ENCODE measurements at regions not wholly inside any gene's neighbourhood (a gene's known extent, or its start where the extent isn't known, plus 50 kb on each side); places are given as distances from the start of the nearest gene placed in this dataset.

DNA sequence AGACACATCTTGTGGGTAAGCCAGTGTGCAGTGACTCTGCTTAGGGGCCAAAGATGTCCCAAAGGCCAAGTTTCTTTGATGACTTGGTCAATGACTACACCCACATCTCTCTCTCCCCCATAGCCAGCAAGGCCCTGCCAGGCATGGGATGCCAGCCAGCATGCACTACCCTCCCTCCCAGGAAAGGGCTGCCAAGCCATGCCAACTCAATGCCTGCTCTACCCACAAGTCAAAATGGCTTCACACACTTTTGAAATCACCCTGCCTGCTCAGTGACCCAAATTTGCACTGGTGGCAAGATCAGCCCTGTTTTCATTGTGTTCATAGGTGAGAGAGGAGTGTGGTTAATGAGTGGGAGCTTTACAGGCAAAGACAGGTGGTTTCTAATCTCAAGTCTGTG is 112.5 kb downstream of the MATN1 start:
- H3K4me1 ChIP-seq, result no peaks in the 10 kb centered on the region
- H3K27me3 ChIP-seq, result no peaks in the 10 kb centered on the region
- TF ChIP-seq, protein P1, sequence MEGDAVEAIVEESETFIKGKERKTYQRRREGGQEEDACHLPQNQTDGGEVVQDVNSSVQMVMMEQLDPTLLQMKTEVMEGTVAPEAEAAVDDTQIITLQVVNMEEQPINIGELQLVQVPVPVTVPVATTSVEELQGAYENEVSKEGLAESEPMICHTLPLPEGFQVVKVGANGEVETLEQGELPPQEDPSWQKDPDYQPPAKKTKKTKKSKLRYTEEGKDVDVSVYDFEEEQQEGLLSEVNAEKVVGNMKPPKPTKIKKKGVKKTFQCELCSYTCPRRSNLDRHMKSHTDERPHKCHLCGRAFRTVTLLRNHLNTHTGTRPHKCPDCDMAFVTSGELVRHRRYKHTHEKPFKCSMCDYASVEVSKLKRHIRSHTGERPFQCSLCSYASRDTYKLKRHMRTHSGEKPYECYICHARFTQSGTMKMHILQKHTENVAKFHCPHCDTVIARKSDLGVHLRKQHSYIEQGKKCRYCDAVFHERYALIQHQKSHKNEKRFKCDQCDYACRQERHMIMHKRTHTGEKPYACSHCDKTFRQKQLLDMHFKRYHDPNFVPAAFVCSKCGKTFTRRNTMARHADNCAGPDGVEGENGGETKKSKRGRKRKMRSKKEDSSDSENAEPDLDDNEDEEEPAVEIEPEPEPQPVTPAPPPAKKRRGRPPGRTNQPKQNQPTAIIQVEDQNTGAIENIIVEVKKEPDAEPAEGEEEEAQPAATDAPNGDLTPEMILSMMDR (IDR thresholded peaks at IDR 0.05), result no peak
- H3K27ac ChIP-seq, result no peak overlapping the region
- intact Hi-C loops (cut with DNase I), result no loop called here
- no peak overlapping the region for H3K4me3 ChIP-seq
- no peaks in the 10 kb centered on the region for H3K36me3 ChIP-seq
- DNase-seq (ENCODE audit: low spot score in 2 of 2), result no peak
- H3K9me3 ChIP-seq, result no peaks in the 10 kb centered on the region

DNA sequence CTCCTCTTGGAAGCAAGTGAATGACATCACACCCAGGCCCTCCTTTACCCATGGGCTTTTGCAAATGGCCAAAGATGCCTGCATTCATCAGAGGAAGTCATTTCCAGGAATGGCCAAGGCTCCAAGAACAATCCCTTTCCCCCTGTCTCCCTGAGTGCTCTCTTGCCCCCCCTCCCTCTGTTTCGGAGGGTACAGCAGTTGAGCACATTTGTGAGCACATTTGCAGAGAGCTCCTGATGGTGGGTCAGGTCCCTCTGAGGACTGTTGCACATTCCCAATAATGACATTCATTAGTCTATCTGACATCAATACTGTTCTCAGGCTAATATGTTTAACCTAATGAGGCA is 113.4 kb downstream of the MATN1 start:
- Histone ChIP-seq H3K27me3 (no peaks in the 10 kb centered on the region), H3K9me3 (no peaks in the 10 kb centered on the region), H3K36me3 (no peaks in the 10 kb centered on the region), H3K27ac (no peak overlapping the region), H3K4me3 (no peak overlapping the region), H3K4me1 (no peaks in the 10 kb centered on the region)
- no peak for DNase-seq (ENCODE audit: low spot score in 2 of 2)
- intact Hi-C loops (cut with DNase I), result no loop called here
- TF ChIP-seq, protein P1 (IDR thresholded peaks at IDR 0.05), result no peak

DNA sequence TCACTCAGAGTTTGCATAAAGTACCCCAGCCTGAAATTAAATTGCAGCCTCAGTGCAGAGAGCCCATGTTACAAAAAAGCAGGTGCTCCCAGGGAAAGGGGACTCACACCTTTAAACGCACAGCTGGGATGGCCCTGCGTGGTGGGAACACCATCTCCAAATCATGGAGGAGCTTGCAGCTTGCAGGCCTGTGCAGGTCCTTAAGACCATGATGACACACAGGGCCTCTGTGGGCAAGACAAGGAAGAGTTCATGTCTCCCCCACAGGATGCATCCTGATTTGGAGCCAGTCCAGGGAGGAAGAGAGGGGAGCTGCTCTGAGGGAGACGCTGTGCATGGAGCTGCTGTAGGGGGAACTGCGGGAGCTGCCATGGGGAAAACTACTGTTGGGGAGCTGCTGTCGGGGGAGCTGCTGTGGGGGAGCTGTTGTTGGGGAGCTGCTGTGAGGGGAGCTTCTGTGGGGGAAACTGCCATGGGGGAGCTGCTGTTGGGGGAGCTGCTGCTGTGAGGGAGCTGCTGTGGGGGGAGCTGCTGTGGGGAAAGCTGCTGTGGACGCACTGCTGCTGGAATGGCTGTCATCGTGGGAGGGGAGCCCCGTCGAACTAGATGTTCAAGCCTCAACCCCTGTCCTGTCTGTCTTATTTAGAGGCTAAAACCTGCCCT is 113.9 kb downstream of the MATN1 start:
- H3K4me1 ChIP-seq, result no peaks in the 10 kb centered on the region
- H3K27me3 ChIP-seq, result no peaks in the 10 kb centered on the region
- H3K27ac ChIP-seq, result no peak overlapping the region
- no peak overlapping the region for H3K4me3 ChIP-seq
- no peaks in the 10 kb centered on the region for H3K9me3 ChIP-seq
- TF ChIP-seq, protein P1 (IDR thresholded peaks at IDR 0.05), result no peak
- intact Hi-C loops (cut with DNase I), result no loop called here
- DNase-seq (ENCODE audit: low spot score in 2 of 2), result no peak
- no peaks in the 10 kb centered on the region for H3K36me3 ChIP-seq

DNA sequence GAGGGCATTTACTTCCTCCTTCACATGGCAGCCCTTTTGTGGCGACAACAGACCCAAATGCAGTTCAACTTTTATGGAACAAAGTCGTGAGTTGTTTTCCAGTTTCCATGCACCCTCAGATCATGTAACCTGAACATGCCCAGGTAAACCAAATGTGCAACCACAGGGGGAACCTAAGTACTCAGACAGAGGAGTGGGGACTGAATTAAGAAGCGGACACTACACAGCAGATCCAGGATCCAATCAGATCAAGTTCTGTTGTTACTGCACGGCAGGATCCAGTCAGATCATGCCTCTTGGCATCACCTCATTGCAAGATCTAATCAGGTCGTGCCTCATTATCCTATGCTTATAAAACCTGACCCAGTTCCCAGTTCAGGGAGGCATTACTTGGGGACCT is 115.7 kb downstream of the MATN1 start:
- no peak for DNase-seq (ENCODE audit: low spot score in 2 of 2)
- no peaks in the 10 kb centered on the region for H3K4me1 ChIP-seq
- H3K27me3 ChIP-seq, result no peaks in the 10 kb centered on the region
- no peak overlapping the region for H3K4me3 ChIP-seq
- no peaks in the 10 kb centered on the region for H3K9me3 ChIP-seq
- no peak overlapping the region for H3K27ac ChIP-seq
- intact Hi-C loops (cut with DNase I), result no loop called here
- no peaks in the 10 kb centered on the region for H3K36me3 ChIP-seq
- TF ChIP-seq, protein P1 (IDR thresholded peaks at IDR 0.05), result no peak

DNA sequence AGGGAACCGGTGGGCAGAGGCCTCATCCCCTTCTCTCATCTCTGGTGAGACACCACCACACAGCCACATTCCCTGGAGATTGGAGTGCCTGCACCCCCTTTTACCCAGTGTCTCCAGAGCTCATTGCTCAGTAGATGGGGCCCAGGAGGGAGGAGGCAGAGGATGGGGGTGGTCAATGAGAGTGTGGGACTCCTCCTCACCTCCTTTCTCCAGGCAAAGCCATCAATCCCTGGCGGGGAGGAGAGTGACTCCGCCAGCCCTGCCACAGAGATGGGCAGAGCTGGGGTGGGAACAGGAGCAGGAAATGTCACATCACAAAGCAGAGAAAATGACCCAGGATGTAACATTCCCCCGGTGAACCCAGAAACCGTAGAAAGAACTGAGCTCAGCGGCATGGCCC is 117.2 kb downstream of the MATN1 start:
- intact Hi-C loops (cut with DNase I), result no loop called here
- no peaks in the 10 kb centered on the region for H3K36me3 ChIP-seq
- TF ChIP-seq, protein P1 (IDR thresholded peaks at IDR 0.05), result no peak
- no peak overlapping the region for H3K4me3 ChIP-seq
- no peaks in the 10 kb centered on the region for H3K9me3 ChIP-seq
- H3K4me1 ChIP-seq, result no peaks in the 10 kb centered on the region
- H3K27ac ChIP-seq, result no peak overlapping the region
- DNase-seq (ENCODE audit: low spot score in 2 of 2), result no peak
- H3K27me3 ChIP-seq, result no peaks in the 10 kb centered on the region

DNA sequence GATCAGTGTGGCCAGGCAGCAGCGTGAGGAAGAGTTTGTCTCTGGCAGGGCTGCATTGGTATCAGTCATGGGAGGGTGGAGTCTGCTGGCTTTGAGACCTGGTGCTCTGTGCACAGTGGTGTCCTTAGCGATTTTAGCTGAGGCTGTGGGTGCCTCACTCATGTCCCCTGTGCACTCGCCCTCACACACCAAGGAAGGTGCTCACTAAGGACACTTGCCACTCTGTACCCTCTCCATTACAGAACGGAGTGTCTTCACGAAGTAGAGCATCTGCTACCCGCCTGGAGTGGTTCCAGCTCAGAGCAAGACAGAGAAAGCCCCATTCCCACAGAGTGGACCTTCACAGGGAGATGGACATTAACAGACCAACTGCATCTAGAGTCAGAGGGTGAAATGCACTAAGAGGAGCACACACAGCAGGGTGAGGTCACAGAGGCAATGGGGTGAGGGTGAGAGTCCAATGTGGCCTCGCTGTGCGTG is 117.9 kb downstream of the MATN1 start:
- no peak overlapping the region for H3K27ac ChIP-seq
- H3K4me1 ChIP-seq, result no peaks in the 10 kb centered on the region
- no peak for DNase-seq (ENCODE audit: low spot score in 2 of 2)
- no peak overlapping the region for H3K4me3 ChIP-seq
- H3K36me3 ChIP-seq, result no peaks in the 10 kb centered on the region
- intact Hi-C loops (cut with DNase I), result no loop called here
- H3K9me3 ChIP-seq, result no peaks in the 10 kb centered on the region
- TF ChIP-seq, protein P1 (IDR thresholded peaks at IDR 0.05), result no peak
- no peaks in the 10 kb centered on the region for H3K27me3 ChIP-seq
